SU-DHL-6 (cell line): ENCODE measurements at regions not wholly inside any gene's neighbourhood (a gene's known extent, or its start where the extent isn't known, plus 50 kb on each side); places are given as distances from the start of the nearest gene placed in this dataset.

Experiments
- H2AFZ ChIP-seq: fragments of 200-600 bp; sonication (generic); 2 replicates; pipeline ENCODE4 v1.6.1; 2014; ENCODE audit warnings: low read depth, mild to moderate bottlenecking, moderate library complexity, mixed read lengths, antibody characterized with exemption, low read length; ENCODE audit not compliant: severe bottlenecking
- H3F3A ChIP-seq: fragments of 200-600 bp; shearing (Covaris generic); 2 replicates; pipeline ENCODE4 v1.6.0; 2016; ENCODE audit warnings: antibody characterized with exemption, mild to moderate bottlenecking; ENCODE audit not compliant: insufficient read depth
- H3K27ac ChIP-seq: fragments of 200-600 bp; sonication (generic); 2 replicates; pipeline ENCODE4 v1.5.1; 2016; ENCODE audit warnings: low read depth, mild to moderate bottlenecking, low read length, moderate library complexity, mixed read lengths
- H3K27me3 ChIP-seq: fragments of 200-600 bp; sonication (generic), shearing (Covaris generic); 2 replicates; pipeline ENCODE4 v1.6.0; 2014; ENCODE audit warnings: mild to moderate bottlenecking, low read length
- H3K36me3 ChIP-seq: fragments of 200-600 bp; sonication (generic); 2 replicates; pipeline ENCODE4 v1.6.1; 2014; ENCODE audit warnings: mild to moderate bottlenecking, low read length, mixed read lengths
- H3K4me2 ChIP-seq: fragments of 300-600, 200-600 bp; shearing (Covaris generic), sonication (generic); 2 replicates; pipeline ENCODE4 v1.6.0; 2014; ENCODE audit warnings: low read length, low read depth, mild to moderate bottlenecking; ENCODE audit not compliant: poor library complexity, severe bottlenecking
- H3K4me3 ChIP-seq: fragments of 200-600 bp; sonication (generic); 2 replicates; pipeline ENCODE4 v1.5.1; 2014; ENCODE audit warnings: antibody characterized with exemption, low read length, mild to moderate bottlenecking, mixed read lengths; ENCODE audit not compliant: insufficient read depth, poor library complexity, severe bottlenecking
- H3K79me2 ChIP-seq: fragments of 200-600 bp; sonication (generic); 2 replicates; pipeline ENCODE4 v1.6.1; 2014; ENCODE audit warnings: mild to moderate bottlenecking, low read length, moderate library complexity; ENCODE audit not compliant: insufficient read depth
- H3K9ac ChIP-seq: fragments of 200-600 bp; sonication (generic); 2 replicates; pipeline ENCODE4 v1.7.0; 2014; ENCODE audit warnings: mild to moderate bottlenecking, low read length
- H3K9me2 ChIP-seq: fragments of 200-600 bp; sonication (generic); replicated peaks from 2 replicates; pipeline ENCODE4 v1.6.1; 2014; ENCODE audit warnings: low read length; ENCODE audit not compliant: insufficient read depth
- H3K9me3 ChIP-seq: fragments of 200-600 bp; sonication (generic); 2 replicates; pipeline ENCODE4 v1.6.1; 2014; ENCODE audit warnings: low read length, mixed read lengths; ENCODE audit not compliant: insufficient read depth
- H4K20me1 ChIP-seq: fragments of 200-600 bp; sonication (generic); 2 replicates; pipeline ENCODE4 v1.6.1; 2014; ENCODE audit warnings: low read depth, mild to moderate bottlenecking, antibody characterized with exemption, low read length, moderate library complexity, mixed read lengths
- EZH2phosphoT487 ChIP-seq: fragments of 200-600 bp; sonication (generic), shearing (Covaris generic); conservative IDR thresholded peaks from 2 replicates; pipeline ENCODE4 v1.6.1; 2018; ENCODE audit warnings: mild to moderate bottlenecking, antibody characterized with exemption, low read length, moderate library complexity, mixed read lengths
- TF ChIP-seq, protein P1 (sequence below): fragments of 200-600 bp; sonication (generic); IDR thresholded peaks from one replicate; pipeline ENCODE4 v1.5.1; 2017; ENCODE audit warnings: antibody characterized with exemption, mild to moderate bottlenecking, low read length, moderate library complexity; ENCODE audit not compliant: insufficient read depth, poor library complexity, severe bottlenecking

DNA sequence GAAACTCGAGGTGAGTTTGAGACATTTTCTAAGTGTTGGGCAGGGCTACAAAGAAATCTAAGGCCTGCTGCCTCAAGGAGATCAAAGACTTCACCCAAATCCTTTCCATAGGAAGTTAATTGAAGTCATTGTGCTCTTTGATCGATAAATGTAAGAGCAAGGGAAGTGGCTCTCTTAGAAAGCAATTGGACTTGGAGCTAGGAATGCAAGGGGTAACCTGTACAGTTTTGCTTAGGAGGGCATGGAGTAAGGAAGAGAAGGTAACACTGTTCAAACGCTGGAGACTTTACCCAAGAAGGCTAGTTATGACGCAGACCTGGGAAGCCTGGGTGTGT lies 418.0 kb upstream of the PROX1 start:
- Histone ChIP-seq H3K9me2 (no peaks in the 10 kb centered on the region), H3K4me3 (no peak overlapping the region), H2AFZ (no peak overlapping the region), H3K4me2 (no peak overlapping the region), H3K9ac (no peak overlapping the region), H3K27ac (no peak overlapping the region), H4K20me1 (no peaks in the 10 kb centered on the region), H3K36me3 (no peaks in the 10 kb centered on the region), H3F3A (no peaks in the 10 kb centered on the region), H3K27me3 (no peaks in the 10 kb centered on the region), H3K9me3 (no peaks in the 10 kb centered on the region), H3K79me2 (no peaks in the 10 kb centered on the region)
- TF ChIP-seq, protein P1, sequence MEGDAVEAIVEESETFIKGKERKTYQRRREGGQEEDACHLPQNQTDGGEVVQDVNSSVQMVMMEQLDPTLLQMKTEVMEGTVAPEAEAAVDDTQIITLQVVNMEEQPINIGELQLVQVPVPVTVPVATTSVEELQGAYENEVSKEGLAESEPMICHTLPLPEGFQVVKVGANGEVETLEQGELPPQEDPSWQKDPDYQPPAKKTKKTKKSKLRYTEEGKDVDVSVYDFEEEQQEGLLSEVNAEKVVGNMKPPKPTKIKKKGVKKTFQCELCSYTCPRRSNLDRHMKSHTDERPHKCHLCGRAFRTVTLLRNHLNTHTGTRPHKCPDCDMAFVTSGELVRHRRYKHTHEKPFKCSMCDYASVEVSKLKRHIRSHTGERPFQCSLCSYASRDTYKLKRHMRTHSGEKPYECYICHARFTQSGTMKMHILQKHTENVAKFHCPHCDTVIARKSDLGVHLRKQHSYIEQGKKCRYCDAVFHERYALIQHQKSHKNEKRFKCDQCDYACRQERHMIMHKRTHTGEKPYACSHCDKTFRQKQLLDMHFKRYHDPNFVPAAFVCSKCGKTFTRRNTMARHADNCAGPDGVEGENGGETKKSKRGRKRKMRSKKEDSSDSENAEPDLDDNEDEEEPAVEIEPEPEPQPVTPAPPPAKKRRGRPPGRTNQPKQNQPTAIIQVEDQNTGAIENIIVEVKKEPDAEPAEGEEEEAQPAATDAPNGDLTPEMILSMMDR: no peak
- TF ChIP-seq EZH2phosphoT487: no peak

DNA sequence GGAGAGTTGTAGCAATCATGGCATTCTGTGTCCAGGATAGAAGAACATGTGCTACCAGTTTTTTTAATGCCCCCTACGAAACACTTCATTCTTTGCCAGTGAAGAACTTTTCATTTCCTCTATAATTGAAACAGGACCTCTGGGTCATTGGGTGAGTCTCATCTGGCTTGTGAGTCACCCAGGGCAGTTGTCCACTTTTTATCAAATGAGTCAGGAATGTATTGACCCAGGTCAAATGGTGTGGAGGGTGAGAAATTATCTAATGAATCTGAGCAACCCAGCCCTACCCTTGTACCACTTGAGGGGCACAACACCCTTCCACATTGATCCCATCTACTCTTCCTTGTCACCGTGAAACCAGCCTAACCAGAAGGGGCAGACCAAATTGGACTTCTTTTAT lies 417.3 kb upstream of the PROX1 start:
- Histone ChIP-seq H4K20me1 (no peaks in the 10 kb centered on the region), H3K36me3 (no peaks in the 10 kb centered on the region), H3K27me3 (no peaks in the 10 kb centered on the region), H3K9ac (no peak overlapping the region), H3K9me2 (no peaks in the 10 kb centered on the region), H3F3A (no peaks in the 10 kb centered on the region), H3K79me2 (no peaks in the 10 kb centered on the region), H3K4me3 (no peak overlapping the region), H3K27ac (no peak overlapping the region), H2AFZ (no peak overlapping the region), H3K4me2 (no peak overlapping the region), H3K9me3 (no peaks in the 10 kb centered on the region)
- TF ChIP-seq, protein P1: no peak
- no peak for TF ChIP-seq EZH2phosphoT487

DNA sequence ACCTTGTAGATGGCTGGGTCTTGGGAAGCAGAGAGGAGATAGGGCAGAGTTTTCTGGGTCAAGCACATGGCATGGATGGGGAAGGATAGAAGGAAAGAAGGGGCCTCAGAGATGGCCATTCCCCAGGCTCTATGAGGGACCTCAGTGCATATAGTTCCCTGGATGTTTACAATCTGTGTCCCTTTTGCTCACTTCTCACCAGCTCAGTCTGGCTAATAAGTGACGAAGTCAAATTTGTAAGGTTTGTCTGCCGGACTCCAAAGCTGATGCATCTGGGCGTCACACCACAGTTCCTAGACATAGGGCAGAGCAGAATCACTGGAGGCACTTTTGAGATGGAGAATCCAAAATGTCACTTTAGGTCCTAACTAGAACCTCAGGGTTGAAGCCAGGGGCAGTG lies 416.4 kb upstream of the PROX1 start:
- Histone ChIP-seq H3K27me3 (no peaks in the 10 kb centered on the region), H3K9me3 (no peaks in the 10 kb centered on the region), H3K27ac (no peak overlapping the region), H3K79me2 (no peaks in the 10 kb centered on the region), H3K4me2 (no peak overlapping the region), H3F3A (no peaks in the 10 kb centered on the region), H3K9me2 (no peaks in the 10 kb centered on the region), H2AFZ (no peak overlapping the region), H3K4me3 (no peak overlapping the region), H3K9ac (no peak overlapping the region), H3K36me3 (no peaks in the 10 kb centered on the region), H4K20me1 (no peaks in the 10 kb centered on the region)
- TF ChIP-seq EZH2phosphoT487: no peak
- TF ChIP-seq, protein P1: no peak

DNA sequence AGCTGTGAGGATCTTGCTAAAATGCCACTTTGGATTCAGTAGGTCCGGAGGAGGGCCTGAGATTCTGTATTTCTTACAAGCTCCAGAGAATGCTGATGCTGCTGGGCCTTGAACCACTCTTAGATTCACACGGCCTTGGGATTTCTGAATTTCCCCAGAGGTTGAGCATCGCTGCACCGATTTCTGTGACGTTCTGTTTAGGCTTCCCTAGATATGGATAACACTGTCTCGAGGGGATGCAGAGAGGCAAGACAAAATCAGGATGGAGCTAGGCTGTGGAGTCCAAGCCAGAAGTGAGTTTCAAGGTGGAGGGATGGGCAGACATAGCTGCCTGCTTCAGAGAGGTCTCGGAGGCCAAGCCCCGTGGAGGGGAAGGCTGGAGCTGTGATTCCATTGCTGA lies 415.9 kb upstream of the PROX1 start:
- no peak overlapping the region for H3K4me3 ChIP-seq
- no peak overlapping the region for H3K9ac ChIP-seq
- no peak overlapping the region for H3K27ac ChIP-seq
- no peak overlapping the region for H3K4me2 ChIP-seq
- H4K20me1 ChIP-seq: no peaks in the 10 kb centered on the region
- H2AFZ ChIP-seq: no peak overlapping the region
- H3K79me2 ChIP-seq: no peaks in the 10 kb centered on the region
- H3F3A ChIP-seq: no peaks in the 10 kb centered on the region
- no peaks in the 10 kb centered on the region for H3K9me3 ChIP-seq
- no peaks in the 10 kb centered on the region for H3K36me3 ChIP-seq
- TF ChIP-seq EZH2phosphoT487: no peak
- TF ChIP-seq, protein P1: no peak
- no peaks in the 10 kb centered on the region for H3K27me3 ChIP-seq
- H3K9me2 ChIP-seq: no peaks in the 10 kb centered on the region
